ENCODE measurements at regions not wholly inside any gene's neighbourhood (a gene's known extent, or its start where the extent isn't known, plus 50 kb on each side); places are given as distances from the start of the nearest gene placed in this dataset.

DNA sequence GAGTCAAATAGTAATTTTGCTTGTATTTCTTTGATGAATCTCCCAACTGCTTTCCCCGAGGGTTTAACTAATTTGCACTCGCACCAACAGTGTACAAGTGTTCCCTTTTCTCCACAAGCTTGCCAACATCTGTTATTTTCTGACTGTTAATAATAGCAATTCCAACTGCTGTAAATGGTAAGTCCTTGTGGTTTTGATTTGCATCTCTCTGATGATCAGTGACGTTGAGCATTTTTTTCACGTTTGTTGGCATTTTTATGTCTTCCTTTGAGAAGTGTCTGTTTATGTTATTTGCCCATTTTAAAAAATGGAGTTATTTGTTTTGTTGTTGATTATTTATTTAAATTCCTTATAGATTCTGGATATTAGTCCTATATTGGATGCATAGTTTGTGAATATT lies 399.8 kb upstream of the MAN1A1 start:
- TF ChIP-seq, protein P1, sequence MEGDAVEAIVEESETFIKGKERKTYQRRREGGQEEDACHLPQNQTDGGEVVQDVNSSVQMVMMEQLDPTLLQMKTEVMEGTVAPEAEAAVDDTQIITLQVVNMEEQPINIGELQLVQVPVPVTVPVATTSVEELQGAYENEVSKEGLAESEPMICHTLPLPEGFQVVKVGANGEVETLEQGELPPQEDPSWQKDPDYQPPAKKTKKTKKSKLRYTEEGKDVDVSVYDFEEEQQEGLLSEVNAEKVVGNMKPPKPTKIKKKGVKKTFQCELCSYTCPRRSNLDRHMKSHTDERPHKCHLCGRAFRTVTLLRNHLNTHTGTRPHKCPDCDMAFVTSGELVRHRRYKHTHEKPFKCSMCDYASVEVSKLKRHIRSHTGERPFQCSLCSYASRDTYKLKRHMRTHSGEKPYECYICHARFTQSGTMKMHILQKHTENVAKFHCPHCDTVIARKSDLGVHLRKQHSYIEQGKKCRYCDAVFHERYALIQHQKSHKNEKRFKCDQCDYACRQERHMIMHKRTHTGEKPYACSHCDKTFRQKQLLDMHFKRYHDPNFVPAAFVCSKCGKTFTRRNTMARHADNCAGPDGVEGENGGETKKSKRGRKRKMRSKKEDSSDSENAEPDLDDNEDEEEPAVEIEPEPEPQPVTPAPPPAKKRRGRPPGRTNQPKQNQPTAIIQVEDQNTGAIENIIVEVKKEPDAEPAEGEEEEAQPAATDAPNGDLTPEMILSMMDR (CRISPR knock-in tag; IDR thresholded peaks at IDR 0.05), result no peak
- no peak for TF ChIP-seq FOXA1 (IDR thresholded peaks at IDR 0.05)
- TF ChIP-seq FOXA1 (CRISPR knock-in tag; IDR thresholded peaks at IDR 0.05), result no peak
- no peak for TF ChIP-seq NR2F1 (CRISPR knock-in tag; IDR thresholded peaks at IDR 0.05)
- TF ChIP-seq, protein P2, sequence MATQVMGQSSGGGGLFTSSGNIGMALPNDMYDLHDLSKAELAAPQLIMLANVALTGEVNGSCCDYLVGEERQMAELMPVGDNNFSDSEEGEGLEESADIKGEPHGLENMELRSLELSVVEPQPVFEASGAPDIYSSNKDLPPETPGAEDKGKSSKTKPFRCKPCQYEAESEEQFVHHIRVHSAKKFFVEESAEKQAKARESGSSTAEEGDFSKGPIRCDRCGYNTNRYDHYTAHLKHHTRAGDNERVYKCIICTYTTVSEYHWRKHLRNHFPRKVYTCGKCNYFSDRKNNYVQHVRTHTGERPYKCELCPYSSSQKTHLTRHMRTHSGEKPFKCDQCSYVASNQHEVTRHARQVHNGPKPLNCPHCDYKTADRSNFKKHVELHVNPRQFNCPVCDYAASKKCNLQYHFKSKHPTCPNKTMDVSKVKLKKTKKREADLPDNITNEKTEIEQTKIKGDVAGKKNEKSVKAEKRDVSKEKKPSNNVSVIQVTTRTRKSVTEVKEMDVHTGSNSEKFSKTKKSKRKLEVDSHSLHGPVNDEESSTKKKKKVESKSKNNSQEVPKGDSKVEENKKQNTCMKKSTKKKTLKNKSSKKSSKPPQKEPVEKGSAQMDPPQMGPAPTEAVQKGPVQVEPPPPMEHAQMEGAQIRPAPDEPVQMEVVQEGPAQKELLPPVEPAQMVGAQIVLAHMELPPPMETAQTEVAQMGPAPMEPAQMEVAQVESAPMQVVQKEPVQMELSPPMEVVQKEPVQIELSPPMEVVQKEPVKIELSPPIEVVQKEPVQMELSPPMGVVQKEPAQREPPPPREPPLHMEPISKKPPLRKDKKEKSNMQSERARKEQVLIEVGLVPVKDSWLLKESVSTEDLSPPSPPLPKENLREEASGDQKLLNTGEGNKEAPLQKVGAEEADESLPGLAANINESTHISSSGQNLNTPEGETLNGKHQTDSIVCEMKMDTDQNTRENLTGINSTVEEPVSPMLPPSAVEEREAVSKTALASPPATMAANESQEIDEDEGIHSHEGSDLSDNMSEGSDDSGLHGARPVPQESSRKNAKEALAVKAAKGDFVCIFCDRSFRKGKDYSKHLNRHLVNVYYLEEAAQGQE (IDR thresholded peaks at IDR 0.05; ENCODE audit: borderline replicate concordance in 1 of 2, low read depth in 1 of 2, low read length in 2 of 2), result no peak
- no peak for TF ChIP-seq KLF13 (CRISPR knock-in tag; IDR thresholded peaks at IDR 0.05)
- TF ChIP-seq EP300 (IDR thresholded peaks at IDR 0.05; ENCODE audit: low read depth in 2 of 2, low read length in 2 of 2), result no peak
- TF ChIP-seq EP300 (CRISPR knock-in tag; IDR thresholded peaks at IDR 0.05; ENCODE audit: borderline replicate concordance), result no peak
- no peak for TF ChIP-seq ETV5 (CRISPR knock-in tag; IDR thresholded peaks at IDR 0.05; ENCODE audit: borderline replicate concordance)
- TF ChIP-seq CHD2 (IDR thresholded peaks at IDR 0.05; ENCODE audit: low read depth, low read length), result no peak
- no peak for TF ChIP-seq ZNF3 (CRISPR knock-in tag; IDR thresholded peaks at IDR 0.05)
- TF ChIP-seq, protein P3, sequence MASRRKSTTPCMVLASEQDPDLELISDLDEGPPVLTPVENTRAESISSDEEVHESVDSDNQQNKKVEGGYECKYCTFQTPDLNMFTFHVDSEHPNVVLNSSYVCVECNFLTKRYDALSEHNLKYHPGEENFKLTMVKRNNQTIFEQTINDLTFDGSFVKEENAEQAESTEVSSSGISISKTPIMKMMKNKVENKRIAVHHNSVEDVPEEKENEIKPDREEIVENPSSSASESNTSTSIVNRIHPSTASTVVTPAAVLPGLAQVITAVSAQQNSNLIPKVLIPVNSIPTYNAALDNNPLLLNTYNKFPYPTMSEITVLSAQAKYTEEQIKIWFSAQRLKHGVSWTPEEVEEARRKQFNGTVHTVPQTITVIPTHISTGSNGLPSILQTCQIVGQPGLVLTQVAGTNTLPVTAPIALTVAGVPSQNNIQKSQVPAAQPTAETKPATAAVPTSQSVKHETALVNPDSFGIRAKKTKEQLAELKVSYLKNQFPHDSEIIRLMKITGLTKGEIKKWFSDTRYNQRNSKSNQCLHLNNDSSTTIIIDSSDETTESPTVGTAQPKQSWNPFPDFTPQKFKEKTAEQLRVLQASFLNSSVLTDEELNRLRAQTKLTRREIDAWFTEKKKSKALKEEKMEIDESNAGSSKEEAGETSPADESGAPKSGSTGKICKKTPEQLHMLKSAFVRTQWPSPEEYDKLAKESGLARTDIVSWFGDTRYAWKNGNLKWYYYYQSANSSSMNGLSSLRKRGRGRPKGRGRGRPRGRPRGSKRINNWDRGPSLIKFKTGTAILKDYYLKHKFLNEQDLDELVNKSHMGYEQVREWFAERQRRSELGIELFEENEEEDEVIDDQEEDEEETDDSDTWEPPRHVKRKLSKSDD (CRISPR knock-in tag; IDR thresholded peaks at IDR 0.05; ENCODE audit: low read depth), result no peak
- no peak for TF ChIP-seq POLR2A (IDR thresholded peaks at IDR 0.05; ENCODE audit: insufficient read depth in 1 of 2, low read depth in 2 of 2, low read length in 2 of 2)
- no peak for TF ChIP-seq MXI1 (IDR thresholded peaks at IDR 0.05; ENCODE audit: borderline replicate concordance, low read depth, low read length)
- TF ChIP-seq ZNF224 (CRISPR knock-in tag; IDR thresholded peaks at IDR 0.05), result no peak
- TF ChIP-seq, protein P4, sequence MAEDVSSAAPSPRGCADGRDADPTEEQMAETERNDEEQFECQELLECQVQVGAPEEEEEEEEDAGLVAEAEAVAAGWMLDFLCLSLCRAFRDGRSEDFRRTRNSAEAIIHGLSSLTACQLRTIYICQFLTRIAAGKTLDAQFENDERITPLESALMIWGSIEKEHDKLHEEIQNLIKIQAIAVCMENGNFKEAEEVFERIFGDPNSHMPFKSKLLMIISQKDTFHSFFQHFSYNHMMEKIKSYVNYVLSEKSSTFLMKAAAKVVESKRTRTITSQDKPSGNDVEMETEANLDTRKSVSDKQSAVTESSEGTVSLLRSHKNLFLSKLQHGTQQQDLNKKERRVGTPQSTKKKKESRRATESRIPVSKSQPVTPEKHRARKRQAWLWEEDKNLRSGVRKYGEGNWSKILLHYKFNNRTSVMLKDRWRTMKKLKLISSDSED (CRISPR knock-in tag; IDR thresholded peaks at IDR 0.05), result no peak
